ENCODE measurements at regions not wholly inside any gene's neighbourhood (a gene's known extent, or its start where the extent isn't known, plus 50 kb on each side); places are given as distances from the start of the nearest gene placed in this dataset.

GRCh38 chr7:88515301-88515700 is 208.6 kb upstream of the STEAP4 start:
- WGBS, 2 donors = 76 to 85% methylated on average over 1 of the region's 1 CpG
- DNase-seq (no peak), ATAC-seq (ENCODE audit: low FRiP score) (no peak)
- Histone ChIP-seq H3K4me1 (ENCODE audit: control insufficient read depth in 1 of 2, insufficient read depth in 2 of 2, low read length in 2 of 2) (no peaks in the 10 kb centered on the region), H3K9me3 (ENCODE audit: control insufficient read depth, low read length) (peaks cover 1% of the 10 kb centered on the region), H3K36me3 (ENCODE audit: control insufficient read depth in 1 of 2, insufficient read depth in 2 of 2, low read length in 1 of 2) (no peaks in the 10 kb centered on the region), H3K27me3 (ENCODE audit: control insufficient read depth in 1 of 2, insufficient read depth in 2 of 2, low read length in 1 of 2) (no peaks in the 10 kb centered on the region), H3K4me3 (ENCODE audit: low read length in 2 of 2) (no peak overlapping the region), H3K27ac (ENCODE audit: low read depth in 1 of 2, low read length in 2 of 2) (no peak overlapping the region)
- intact Hi-C loops (cut with DNase I) = no loop called here

DNA sequence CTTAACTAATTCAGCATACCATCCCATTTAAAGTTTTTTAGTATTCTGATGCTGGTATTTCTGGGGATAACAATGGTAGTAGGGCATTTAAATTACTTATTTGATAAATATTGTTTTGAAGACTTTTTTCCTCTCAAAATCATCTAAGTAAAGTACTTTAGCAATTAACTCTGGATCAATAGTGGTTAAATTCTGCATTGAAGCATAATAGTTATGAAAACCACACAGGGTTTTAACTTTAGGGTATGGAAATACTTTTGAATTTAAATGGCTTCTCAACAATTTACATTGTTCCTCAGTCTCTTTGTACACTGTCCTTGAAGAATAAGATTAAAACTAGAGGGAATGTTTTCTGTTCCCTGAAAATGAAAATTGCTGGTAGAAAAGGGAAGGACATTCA is 202.6 kb upstream of the STEAP4 start:
- no peak for DNase-seq
- H3K4me1 ChIP-seq (ENCODE audit: control insufficient read depth in 1 of 2, insufficient read depth in 2 of 2, low read length in 2 of 2) = no peaks in the 10 kb centered on the region
- H3K36me3 ChIP-seq (ENCODE audit: control insufficient read depth in 1 of 2, insufficient read depth in 2 of 2, low read length in 1 of 2) = no peaks in the 10 kb centered on the region
- H3K27me3 ChIP-seq (ENCODE audit: control insufficient read depth in 1 of 2, insufficient read depth in 2 of 2, low read length in 1 of 2) = no peaks in the 10 kb centered on the region
- ATAC-seq (ENCODE audit: low FRiP score) = no peak
- intact Hi-C loops (cut with DNase I) = no loop called here
- peaks cover 1% of the 10 kb centered on the region for H3K9me3 ChIP-seq (ENCODE audit: control insufficient read depth, low read length)
- H3K4me3 ChIP-seq (ENCODE audit: low read length in 2 of 2) = no peak overlapping the region
- no peak overlapping the region for H3K27ac ChIP-seq (ENCODE audit: low read depth in 1 of 2, low read length in 2 of 2)

DNA sequence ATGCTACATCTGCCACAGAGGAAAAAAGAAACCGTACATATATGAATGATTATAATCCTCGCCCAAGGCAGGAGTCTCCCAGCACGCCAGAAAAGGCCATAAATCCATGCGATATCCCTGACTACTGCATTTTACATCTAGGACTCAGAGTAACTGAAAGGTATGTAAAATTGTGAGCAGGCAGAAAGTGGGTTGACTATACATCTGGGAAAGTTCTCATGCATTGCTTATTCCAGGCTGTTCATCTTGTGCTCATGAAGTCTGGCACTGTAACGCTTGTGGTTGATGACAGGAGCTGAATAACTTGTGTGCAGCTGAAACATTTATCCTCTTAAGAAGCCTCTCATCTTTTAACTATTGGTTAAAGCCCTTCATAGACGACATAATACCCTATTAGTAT is 193.4 kb upstream of the STEAP4 start:
- H3K9me3 ChIP-seq (ENCODE audit: control insufficient read depth, low read length) = no peaks in the 10 kb centered on the region
- no peaks in the 10 kb centered on the region for H3K4me1 ChIP-seq (ENCODE audit: control insufficient read depth in 1 of 2, insufficient read depth in 2 of 2, low read length in 2 of 2)
- no peak overlapping the region for H3K4me3 ChIP-seq (ENCODE audit: low read length in 2 of 2)
- ATAC-seq (ENCODE audit: low FRiP score) (no peak), DNase-seq (no peak)
- no peaks in the 10 kb centered on the region for H3K27me3 ChIP-seq (ENCODE audit: control insufficient read depth in 1 of 2, insufficient read depth in 2 of 2, low read length in 1 of 2)
- WGBS, 2 donors = 11 to 32% methylated on average over 6 of the region's 6 CpGs
- H3K27ac ChIP-seq (ENCODE audit: low read depth in 1 of 2, low read length in 2 of 2) = no peak overlapping the region
- no peaks in the 10 kb centered on the region for H3K36me3 ChIP-seq (ENCODE audit: control insufficient read depth in 1 of 2, insufficient read depth in 2 of 2, low read length in 1 of 2)
- intact Hi-C loops (cut with DNase I) = no loop called here

- WGBS, 2 donors = 32 to 39% methylated on average over 8 of the region's 8 CpGs
- Histone ChIP-seq H3K4me1 (ENCODE audit: control insufficient read depth in 1 of 2, insufficient read depth in 2 of 2, low read length in 2 of 2) (no peaks in the 10 kb centered on the region), H3K9me3 (ENCODE audit: control insufficient read depth, low read length) (no peaks in the 10 kb centered on the region), H3K36me3 (ENCODE audit: control insufficient read depth in 1 of 2, insufficient read depth in 2 of 2, low read length in 1 of 2) (no peaks in the 10 kb centered on the region), H3K4me3 (ENCODE audit: low read length in 2 of 2) (no peak overlapping the region), H3K27me3 (ENCODE audit: control insufficient read depth in 1 of 2, insufficient read depth in 2 of 2, low read length in 1 of 2) (no peaks in the 10 kb centered on the region), H3K27ac (ENCODE audit: low read depth in 1 of 2, low read length in 2 of 2) (no peak overlapping the region)
- ATAC-seq (ENCODE audit: low FRiP score) = no peak
- intact Hi-C loops (cut with DNase I) = no loop called here
- no peak for DNase-seq
Measured at GRCh38 chr7:88495881-88496725, 189.4 kb upstream of the STEAP4 start.

GRCh38 chr7:88492153-88492552 is 185.5 kb upstream of the STEAP4 start:
- H3K4me1 ChIP-seq (ENCODE audit: control insufficient read depth in 1 of 2, insufficient read depth in 2 of 2, low read length in 2 of 2) = no peaks in the 10 kb centered on the region
- intact Hi-C loops (cut with DNase I) = no loop called here
- peaks cover 0 to 1% of the 10 kb centered on the region in 2 donors for H3K27me3 ChIP-seq (ENCODE audit: control insufficient read depth in 1 of 2, insufficient read depth in 2 of 2, low read length in 1 of 2)
- no peaks in the 10 kb centered on the region for H3K9me3 ChIP-seq (ENCODE audit: control insufficient read depth, low read length)
- no peak overlapping the region for H3K27ac ChIP-seq (ENCODE audit: low read depth in 1 of 2, low read length in 2 of 2)
- H3K4me3 ChIP-seq (ENCODE audit: low read length in 2 of 2) = no peak overlapping the region
- DNase-seq (no peak), ATAC-seq (ENCODE audit: low FRiP score) (no peak)
- H3K36me3 ChIP-seq (ENCODE audit: control insufficient read depth in 1 of 2, insufficient read depth in 2 of 2, low read length in 1 of 2) = no peaks in the 10 kb centered on the region

- H3K4me3 ChIP-seq (ENCODE audit: low read length in 2 of 2) = no peak overlapping the region
- peaks cover 0 to 1% of the 10 kb centered on the region in 2 donors for H3K27me3 ChIP-seq (ENCODE audit: control insufficient read depth in 1 of 2, insufficient read depth in 2 of 2, low read length in 1 of 2)
- ATAC-seq (ENCODE audit: low FRiP score) = no peak
- H3K9me3 ChIP-seq (ENCODE audit: control insufficient read depth, low read length) = no peaks in the 10 kb centered on the region
- no peaks in the 10 kb centered on the region for H3K4me1 ChIP-seq (ENCODE audit: control insufficient read depth in 1 of 2, insufficient read depth in 2 of 2, low read length in 2 of 2)
- intact Hi-C loops (cut with DNase I) = no loop called here
- no peaks in the 10 kb centered on the region for H3K36me3 ChIP-seq (ENCODE audit: control insufficient read depth in 1 of 2, insufficient read depth in 2 of 2, low read length in 1 of 2)
- WGBS, 2 donors = 63 to 73% methylated on average over 3 of the region's 3 CpGs
- no peak overlapping the region for H3K27ac ChIP-seq (ENCODE audit: low read depth in 1 of 2, low read length in 2 of 2)
- no peak for DNase-seq
Measured at GRCh38 chr7:88490874-88491273, 184.2 kb upstream of the STEAP4 start.

DNA sequence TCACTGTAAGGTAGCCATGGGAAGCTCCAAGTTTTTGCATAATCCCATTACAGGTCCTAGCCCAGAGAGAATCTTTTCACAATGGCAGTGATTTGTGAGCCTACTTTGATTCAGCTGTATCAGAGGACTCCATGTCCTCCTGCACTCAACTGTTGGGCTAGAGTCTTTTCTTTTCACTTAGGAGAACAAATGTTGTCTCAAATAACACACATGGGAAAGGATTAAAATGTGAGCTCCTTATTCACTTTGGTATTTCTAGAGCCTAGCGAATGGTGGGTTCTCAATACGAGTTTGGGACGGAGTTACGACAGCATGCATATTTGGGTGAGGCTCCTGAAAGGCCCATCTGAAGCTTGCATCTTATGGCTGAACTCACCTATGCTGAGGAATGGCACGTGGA is 183.5 kb upstream of the STEAP4 start:
- ATAC-seq (ENCODE audit: low FRiP score) = no peak
- no peak overlapping the region for H3K27ac ChIP-seq (ENCODE audit: low read depth in 1 of 2, low read length in 2 of 2)
- intact Hi-C loops (cut with DNase I) = no loop called here
- H3K9me3 ChIP-seq (ENCODE audit: control insufficient read depth, low read length) = no peaks in the 10 kb centered on the region
- no peak overlapping the region for H3K4me3 ChIP-seq (ENCODE audit: low read length in 2 of 2)
- H3K36me3 ChIP-seq (ENCODE audit: control insufficient read depth in 1 of 2, insufficient read depth in 2 of 2, low read length in 1 of 2) = no peaks in the 10 kb centered on the region
- DNase-seq = no peak
- H3K4me1 ChIP-seq (ENCODE audit: control insufficient read depth in 1 of 2, insufficient read depth in 2 of 2, low read length in 2 of 2) = no peaks in the 10 kb centered on the region
- WGBS, 2 donors = 80 to 88% methylated on average over 5 of the region's 5 CpGs
- peaks cover 0 to 1% of the 10 kb centered on the region in 2 donors for H3K27me3 ChIP-seq (ENCODE audit: control insufficient read depth in 1 of 2, insufficient read depth in 2 of 2, low read length in 1 of 2)

DNA sequence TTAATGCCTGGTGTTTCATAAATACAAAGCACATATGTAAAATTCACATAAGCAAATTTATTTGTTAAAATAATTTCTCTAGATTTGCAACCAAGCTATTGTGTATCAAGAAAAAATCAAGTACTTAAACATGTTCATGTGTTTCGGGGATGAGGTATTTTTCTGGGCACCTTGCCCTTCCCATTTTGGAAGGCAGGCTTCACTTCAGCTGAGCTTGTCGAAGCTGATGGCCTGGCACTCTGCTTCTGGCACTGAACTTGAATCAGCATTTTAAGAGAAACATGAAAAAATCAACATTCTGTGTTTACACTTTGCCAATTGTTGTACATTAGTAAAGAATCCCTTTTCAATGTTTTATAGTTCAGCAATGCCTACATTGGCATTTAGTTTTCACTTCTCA is 179.1 kb upstream of the STEAP4 start:
- WGBS, 2 donors = 0 to 6% methylated on average over 2 of the region's 2 CpGs
- intact Hi-C loops (cut with DNase I) = no loop called here
- Histone ChIP-seq H3K27me3 (ENCODE audit: control insufficient read depth in 1 of 2, insufficient read depth in 2 of 2, low read length in 1 of 2) (peaks cover 0 to 4% of the 10 kb centered on the region in 2 donors), H3K4me3 (ENCODE audit: low read length in 2 of 2) (no peak overlapping the region), H3K9me3 (ENCODE audit: control insufficient read depth, low read length) (no peaks in the 10 kb centered on the region), H3K4me1 (ENCODE audit: control insufficient read depth in 1 of 2, insufficient read depth in 2 of 2, low read length in 2 of 2) (no peaks in the 10 kb centered on the region), H3K36me3 (ENCODE audit: control insufficient read depth in 1 of 2, insufficient read depth in 2 of 2, low read length in 1 of 2) (no peaks in the 10 kb centered on the region), H3K27ac (ENCODE audit: low read depth in 1 of 2, low read length in 2 of 2) (no peak overlapping the region)
- ATAC-seq (ENCODE audit: low FRiP score) (no peak), DNase-seq (no peak)

DNA sequence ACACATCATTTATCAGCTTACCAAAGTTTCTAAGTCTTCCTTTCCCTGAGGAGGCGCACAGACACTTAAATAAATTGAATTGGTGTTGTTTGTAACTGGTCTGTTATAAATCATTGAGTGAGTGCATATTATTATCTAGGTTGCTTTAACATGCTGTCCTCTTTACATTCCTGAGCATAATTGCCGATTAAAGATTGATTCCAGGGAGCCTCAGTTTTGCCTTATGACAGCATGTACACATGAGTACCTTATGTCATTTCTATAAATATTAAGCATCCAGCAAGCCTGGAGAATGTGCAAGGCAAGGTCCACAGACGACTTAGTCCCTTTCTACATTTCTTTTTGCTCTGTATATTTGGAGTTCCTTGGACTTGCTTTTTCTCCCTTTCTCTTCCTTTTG is 177.9 kb upstream of the STEAP4 start:
- Histone ChIP-seq H3K27ac (ENCODE audit: low read depth in 1 of 2, low read length in 2 of 2) (no peak overlapping the region), H3K27me3 (ENCODE audit: control insufficient read depth in 1 of 2, insufficient read depth in 2 of 2, low read length in 1 of 2) (peaks cover 0 to 2% of the 10 kb centered on the region in 2 donors), H3K36me3 (ENCODE audit: control insufficient read depth in 1 of 2, insufficient read depth in 2 of 2, low read length in 1 of 2) (no peaks in the 10 kb centered on the region), H3K9me3 (ENCODE audit: control insufficient read depth, low read length) (no peaks in the 10 kb centered on the region), H3K4me1 (ENCODE audit: control insufficient read depth in 1 of 2, insufficient read depth in 2 of 2, low read length in 2 of 2) (no peaks in the 10 kb centered on the region), H3K4me3 (ENCODE audit: low read length in 2 of 2) (no peak overlapping the region)
- DNase-seq (no peak), ATAC-seq (ENCODE audit: low FRiP score) (no peak)
- WGBS, 2 donors = 54 to 59% methylated on average over 3 of the region's 3 CpGs
- intact Hi-C loops (cut with DNase I) = no loop called here

Data from aorta (tissue), 5 donors.